Osteocyte (in vitro differentiated cells): ENCODE measurements at regions not wholly inside any gene's neighbourhood (a gene's known extent, or its start where the extent isn't known, plus 50 kb on each side); places are given as distances from the start of the nearest gene placed in this dataset.

Experiments
- DNase-seq: peaks from one replicate; pipeline ENCODE4 v3.0.0; 2021; ENCODE audit warnings: mixed read lengths; ENCODE audit not compliant: unreplicated experiment; ENCODE audit errors: extremely low spot score
- H3K27ac Mint-ChIP-seq: one replicate; pipeline ENCODE4 v1.8.0; 2021; ENCODE audit warnings: mild to moderate bottlenecking, mixed read lengths; ENCODE audit not compliant: unreplicated experiment
- H3K27me3 Mint-ChIP-seq: one replicate; pipeline ENCODE4 v1.8.0; 2021; ENCODE audit warnings: mixed read lengths; ENCODE audit not compliant: unreplicated experiment
- H3K36me3 Mint-ChIP-seq: one replicate; pipeline ENCODE4 v1.8.0; 2021; ENCODE audit warnings: mixed read lengths; ENCODE audit not compliant: unreplicated experiment
- H3K4me1 Mint-ChIP-seq: one replicate; pipeline ENCODE4 v1.8.0; 2021; ENCODE audit warnings: mixed read lengths; ENCODE audit not compliant: unreplicated experiment
- H3K4me3 Mint-ChIP-seq: one replicate; pipeline ENCODE4 v1.8.0; 2021; ENCODE audit warnings: mild to moderate bottlenecking, moderate library complexity, mixed read lengths; ENCODE audit not compliant: unreplicated experiment
- H3K9me3 Mint-ChIP-seq: one replicate; pipeline ENCODE4 v1.8.0; 2021; ENCODE audit warnings: mixed read lengths; ENCODE audit not compliant: unreplicated experiment
- TF ChIP-seq, protein P1 (sequence below): fragments of 200-600 bp; sonication (generic); IDR thresholded peaks from 2 replicates; pipeline ENCODE4 v1.5.0; 2021; ENCODE audit warnings: antibody characterized with exemption, mild to moderate bottlenecking, moderate library complexity

DNA sequence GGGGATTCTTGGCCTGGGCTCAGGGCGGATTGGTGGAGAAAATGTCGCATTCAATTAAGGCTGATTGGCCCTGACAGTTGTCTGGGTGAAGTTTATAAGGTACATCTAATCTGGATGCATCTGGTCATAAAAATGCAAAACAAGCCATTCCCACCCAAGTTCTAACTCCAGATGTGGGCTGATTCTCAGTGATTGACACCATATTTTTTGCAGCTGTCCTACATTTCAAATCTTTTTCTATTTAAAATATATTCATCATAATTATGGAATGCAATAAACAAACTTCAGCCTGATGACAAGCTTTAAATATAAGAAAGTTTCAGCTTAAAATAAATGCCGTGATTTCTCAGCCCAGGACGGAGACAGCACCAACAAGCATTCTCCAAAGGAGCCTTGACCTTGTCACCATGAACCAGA is 146.4 kb upstream of the SMIM23 start:
- peak overlapping the region; percentile 28 for H3K27ac Mint-ChIP-seq
- TF ChIP-seq, protein P1, sequence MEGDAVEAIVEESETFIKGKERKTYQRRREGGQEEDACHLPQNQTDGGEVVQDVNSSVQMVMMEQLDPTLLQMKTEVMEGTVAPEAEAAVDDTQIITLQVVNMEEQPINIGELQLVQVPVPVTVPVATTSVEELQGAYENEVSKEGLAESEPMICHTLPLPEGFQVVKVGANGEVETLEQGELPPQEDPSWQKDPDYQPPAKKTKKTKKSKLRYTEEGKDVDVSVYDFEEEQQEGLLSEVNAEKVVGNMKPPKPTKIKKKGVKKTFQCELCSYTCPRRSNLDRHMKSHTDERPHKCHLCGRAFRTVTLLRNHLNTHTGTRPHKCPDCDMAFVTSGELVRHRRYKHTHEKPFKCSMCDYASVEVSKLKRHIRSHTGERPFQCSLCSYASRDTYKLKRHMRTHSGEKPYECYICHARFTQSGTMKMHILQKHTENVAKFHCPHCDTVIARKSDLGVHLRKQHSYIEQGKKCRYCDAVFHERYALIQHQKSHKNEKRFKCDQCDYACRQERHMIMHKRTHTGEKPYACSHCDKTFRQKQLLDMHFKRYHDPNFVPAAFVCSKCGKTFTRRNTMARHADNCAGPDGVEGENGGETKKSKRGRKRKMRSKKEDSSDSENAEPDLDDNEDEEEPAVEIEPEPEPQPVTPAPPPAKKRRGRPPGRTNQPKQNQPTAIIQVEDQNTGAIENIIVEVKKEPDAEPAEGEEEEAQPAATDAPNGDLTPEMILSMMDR, result no peak
- no peak for DNase-seq
- H3K36me3 Mint-ChIP-seq, result no peaks in the 10 kb centered on the region
- H3K4me3 Mint-ChIP-seq, result no peak overlapping the region
- no peaks in the 10 kb centered on the region for H3K9me3 Mint-ChIP-seq
- H3K27me3 Mint-ChIP-seq, result peaks cover 7% of the 10 kb centered on the region
- peaks cover 36% of the 10 kb centered on the region for H3K4me1 Mint-ChIP-seq

DNA sequence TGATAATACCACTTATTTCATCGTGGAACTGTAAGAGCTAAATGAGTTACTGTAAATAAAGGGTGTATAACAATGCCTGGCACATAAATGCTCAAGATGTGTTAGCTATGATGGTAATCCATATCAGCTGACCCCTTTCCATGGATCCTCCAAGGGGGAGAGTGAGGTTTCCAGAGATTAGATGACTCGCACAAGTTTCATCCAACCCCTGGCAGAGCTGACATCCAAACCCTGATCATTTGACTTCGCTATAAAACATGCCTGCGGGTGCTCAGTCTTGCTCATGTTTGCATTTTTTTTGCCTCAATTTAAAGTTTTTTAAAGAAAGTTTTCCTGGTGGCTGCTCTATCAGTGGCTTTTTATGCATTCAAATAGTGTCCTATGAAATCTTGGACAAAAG is 145.7 kb upstream of the SMIM23 start:
- peak overlapping the region; percentile 28 for H3K27ac Mint-ChIP-seq
- H3K36me3 Mint-ChIP-seq, result no peaks in the 10 kb centered on the region

GRCh38 chr5:171640480-171640879 is 145.1 kb upstream of the SMIM23 start:
- Mint-ChIP-seq H3K36me3 (no peaks in the 10 kb centered on the region), H3K9me3 (no peaks in the 10 kb centered on the region), H3K4me3 (no peak overlapping the region), H3K27ac (peak overlapping the region; percentile 28), H3K27me3 (peaks cover 2% of the 10 kb centered on the region), H3K4me1 (peaks cover 37% of the 10 kb centered on the region)
- DNase-seq, result no peak
- TF ChIP-seq, protein P1, result no peak

More for the DNA sequence above, 145.7 kb upstream of the SMIM23 start:
- Mint-ChIP-seq H3K4me3 (no peak overlapping the region), H3K4me1 (peaks cover 37% of the 10 kb centered on the region), H3K27me3 (peaks cover 6% of the 10 kb centered on the region), H3K9me3 (no peaks in the 10 kb centered on the region)
- no peak for DNase-seq
- TF ChIP-seq, protein P1, result no peak

DNA sequence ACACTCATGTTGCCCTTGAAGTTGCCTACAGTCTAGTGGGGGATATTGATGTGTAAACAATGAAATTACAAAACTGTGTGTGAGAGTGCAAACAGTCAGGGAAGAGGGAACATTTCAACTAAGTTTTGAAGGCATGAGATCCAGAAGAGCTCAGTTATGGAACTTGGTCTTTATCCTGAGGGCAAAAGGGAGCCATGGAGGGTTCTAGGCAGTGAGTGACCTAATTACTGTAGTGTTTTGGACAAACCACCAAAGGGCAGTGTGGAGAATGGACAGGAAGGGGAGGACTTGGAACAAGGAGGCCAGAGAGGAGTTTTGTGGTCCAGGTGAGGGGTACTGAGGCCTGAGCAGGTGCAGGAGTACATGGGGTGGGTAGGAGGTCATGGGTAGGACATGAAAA is 143.7 kb upstream of the SMIM23 start:
- no peak overlapping the region for H3K4me3 Mint-ChIP-seq
- no peaks in the 10 kb centered on the region for H3K9me3 Mint-ChIP-seq
- TF ChIP-seq, protein P1, result no peak
- no peaks in the 10 kb centered on the region for H3K36me3 Mint-ChIP-seq
- H3K27ac Mint-ChIP-seq, result no peak overlapping the region
- no peak for DNase-seq
- peaks cover 39% of the 10 kb centered on the region for H3K4me1 Mint-ChIP-seq
- peaks cover 2% of the 10 kb centered on the region for H3K27me3 Mint-ChIP-seq

- no peaks in the 10 kb centered on the region for H3K9me3 Mint-ChIP-seq
- no peaks in the 10 kb centered on the region for H3K36me3 Mint-ChIP-seq
- H3K27ac Mint-ChIP-seq, result no peak overlapping the region
- no peaks in the 10 kb centered on the region for H3K27me3 Mint-ChIP-seq
- H3K4me1 Mint-ChIP-seq, result peaks cover 49% of the 10 kb centered on the region
- no peak for DNase-seq
- TF ChIP-seq, protein P1, result no peak
- H3K4me3 Mint-ChIP-seq, result no peak overlapping the region
These were observed 142.7 kb upstream of the SMIM23 start for GRCh38 chr5:171642894-171643293.
